WTC11 (cell line): ENCODE measurements at regions not wholly inside any gene's neighbourhood (a gene's known extent, or its start where the extent isn't known, plus 50 kb on each side); places are given as distances from the start of the nearest gene placed in this dataset.

ENCODE experiments used
- ATAC-seq: fragments of 200-7000 bp; cut with Tn5 transposase; 2 replicates; pipeline ENCODE4 v1.10.0; 2021; ENCODE audit warnings: mild to moderate bottlenecking, moderate library complexity
- CTCF ChIA-PET: fragments of 300-600 bp; sonication (Branson Sonifier 250); formaldehyde crosslinking; loops from one replicate; lab custom pipeline; 2021; ENCODE audit warnings: antibody characterized with exemption; lab: Charles Lee
- POLR2A ChIA-PET: fragments of 350-600 bp; sonication (Branson Sonifier 250); formaldehyde crosslinking; loops from one replicate; lab custom pipeline; 2021; ENCODE audit warnings: antibody characterized with exemption; lab: Charles Lee
- DNase-seq: peaks from one replicate; pipeline ENCODE4 v3.0.0; 2021; ENCODE audit warnings: low spot score
- H3K27ac Mint-ChIP-seq: 2 replicates; pipeline ENCODE4 v1.8.0; 2021; ENCODE audit warnings: mixed read lengths
- H3K27me3 Mint-ChIP-seq: 2 replicates; pipeline ENCODE4 v1.8.0; 2021; ENCODE audit warnings: low read depth, mild to moderate bottlenecking, moderate library complexity, mixed read lengths
- H3K36me3 Mint-ChIP-seq: 2 replicates; pipeline ENCODE4 v1.8.0; 2021; ENCODE audit warnings: mixed read lengths
- H3K4me1 Mint-ChIP-seq: 2 replicates; pipeline ENCODE4 v1.8.0; 2022; ENCODE audit warnings: mixed read lengths
- H3K4me3 Mint-ChIP-seq: 2 replicates; pipeline ENCODE4 v1.8.0; 2021; ENCODE audit warnings: mild to moderate bottlenecking, moderate library complexity, mixed read lengths
- H3K9me3 Mint-ChIP-seq: 2 replicates; pipeline ENCODE4 v1.8.0; 2021; ENCODE audit warnings: mixed read lengths
- ATF3 ChIP-seq: sonication (generic); formaldehyde crosslinking; conservative IDR thresholded peaks from 2 replicates; pipeline ENCODE4 v1.8.1; 2022; ENCODE audit warnings: mild to moderate bottlenecking, missing genetic modification reagents
- ATF6 ChIP-seq: sonication (generic); formaldehyde crosslinking; IDR thresholded peaks from 2 replicates; pipeline ENCODE4 v1.8.1; 2023; ENCODE audit warnings: mild to moderate bottlenecking, missing genetic modification reagents
- CDX4 ChIP-seq: fragments of 250-450 bp; sonication (Bioruptor Pico); IDR thresholded peaks from 2 replicates; pipeline ENCODE4 v1.9.0; 2021; ENCODE audit warnings: moderate library complexity, mild to moderate bottlenecking, inconsistent platforms, borderline replicate concordance
- ETV6 ChIP-seq: sonication (generic); formaldehyde crosslinking; IDR thresholded peaks from 2 replicates; pipeline ENCODE4 v1.8.1; 2022; ENCODE audit warnings: mild to moderate bottlenecking, missing genetic modification reagents
- FOXP1 ChIP-seq: sonication (generic); formaldehyde crosslinking; IDR thresholded peaks from 2 replicates; pipeline ENCODE4 v1.8.0; 2022; ENCODE audit warnings: missing genetic modification reagents, mild to moderate bottlenecking, moderate library complexity, borderline replicate concordance
- FOXP4 ChIP-seq: sonication (generic); formaldehyde crosslinking; IDR thresholded peaks from 2 replicates; pipeline ENCODE4 v1.8.0; 2022; ENCODE audit warnings: mild to moderate bottlenecking, missing genetic modification reagents
- GTF2I ChIP-seq: fragments of 250-450 bp; sonication (Bioruptor Pico); conservative IDR thresholded peaks from 2 replicates; pipeline ENCODE4 v1.4.0; 2021; ENCODE audit warnings: mild to moderate bottlenecking
- IRF2 ChIP-seq: sonication (generic); formaldehyde crosslinking; IDR thresholded peaks from 2 replicates; pipeline ENCODE4 v1.8.0; 2022; ENCODE audit warnings: low read depth, missing genetic modification reagents, borderline replicate concordance
- KAT7 ChIP-seq: sonication (generic); formaldehyde crosslinking; IDR thresholded peaks from 2 replicates; pipeline ENCODE4 v1.8.1; 2023; ENCODE audit warnings: missing genetic modification reagents, mild to moderate bottlenecking, borderline replicate concordance
- NFE2L1 ChIP-seq: sonication (generic); formaldehyde crosslinking; IDR thresholded peaks from 2 replicates; pipeline ENCODE4 v1.8.1; 2023; ENCODE audit warnings: missing genetic modification reagents
- PREB ChIP-seq: sonication (generic); formaldehyde crosslinking; IDR thresholded peaks from 2 replicates; pipeline ENCODE4 v1.8.1; 2022; ENCODE audit warnings: mild to moderate bottlenecking, missing genetic modification reagents, moderate library complexity, borderline replicate concordance
- PRRX2 ChIP-seq: fragments of 250-450 bp; sonication (Bioruptor Pico); IDR thresholded peaks from 2 replicates; pipeline ENCODE4 v1.8.0; 2021; ENCODE audit warnings: mild to moderate bottlenecking
- ZBTB21 ChIP-seq: sonication (generic); formaldehyde crosslinking; IDR thresholded peaks from 2 replicates; pipeline ENCODE4 v1.8.1; 2023; ENCODE audit warnings: mild to moderate bottlenecking, missing genetic modification reagents, borderline replicate concordance
- ZNF219 ChIP-seq: sonication (generic); formaldehyde crosslinking; IDR thresholded peaks from 2 replicates; pipeline ENCODE4 v1.8.0; 2023; ENCODE audit warnings: missing genetic modification reagents, mild to moderate bottlenecking, borderline replicate concordance
- ZNF263 ChIP-seq: sonication (generic); formaldehyde crosslinking; IDR thresholded peaks from 2 replicates; pipeline ENCODE4 v1.8.1; 2022; ENCODE audit warnings: low read depth, mild to moderate bottlenecking, moderate library complexity, missing genetic modification reagents
- ZNF416 ChIP-seq: fragments of 250-450 bp; sonication (Bioruptor Pico); IDR thresholded peaks from 2 replicates; pipeline ENCODE4 v1.9.0; 2021; ENCODE audit warnings: mild to moderate bottlenecking, inconsistent platforms
- ZNF423 ChIP-seq: fragments of 250-450 bp; sonication (Bioruptor Pico); IDR thresholded peaks from 2 replicates; pipeline ENCODE4 v2.1.2; 2022; ENCODE audit warnings: mild to moderate bottlenecking, moderate library complexity
- TF ChIP-seq, protein P1 (sequence below): sonication (generic); formaldehyde crosslinking; IDR thresholded peaks from 2 replicates; pipeline ENCODE4 v1.8.1; 2023; ENCODE audit warnings: mild to moderate bottlenecking, missing genetic modification reagents, moderate library complexity
- TF ChIP-seq, protein P2 (sequence below): sonication (generic); formaldehyde crosslinking; IDR thresholded peaks from 2 replicates; pipeline ENCODE4 v1.8.1; 2022; ENCODE audit warnings: low read depth, mild to moderate bottlenecking, moderate library complexity, missing genetic modification reagents, borderline replicate concordance
- TF ChIP-seq, protein P3 (sequence below): fragments of 250-450 bp; sonication (Bioruptor Pico); conservative IDR thresholded peaks from 2 replicates; pipeline ENCODE4 v1.9.0; 2021; ENCODE audit warnings: mild to moderate bottlenecking

- H3K4me1 Mint-ChIP-seq: no peaks in the 10 kb centered on the region
- ChIA-PET CTCF (no interaction called here), POLR2A (no interaction called here)
- TF ChIP-seq ATF3 (CRISPR knock-in tag) (no peak), ATF6 (CRISPR knock-in tag) (no peak), FOXP4 (CRISPR knock-in tag) (no peak), CDX4 (no peak), ZNF219 (CRISPR knock-in tag) (no peak), PRRX2 (no peak), ZNF263 (CRISPR knock-in tag) (no peak), ZBTB21 (CRISPR knock-in tag) (no peak), ZNF423 (CRISPR knock-in tag) (no peak), KAT7 (CRISPR knock-in tag) (no peak), NFE2L1 (no peak), FOXP1 (CRISPR knock-in tag) (no peak), ETV6 (CRISPR knock-in tag) (no peak), PREB (no peak), IRF2 (CRISPR knock-in tag) (no peak), ZNF416 (no peak), GTF2I (CRISPR knock-in tag) (no peak)
- TF ChIP-seq, protein P1, sequence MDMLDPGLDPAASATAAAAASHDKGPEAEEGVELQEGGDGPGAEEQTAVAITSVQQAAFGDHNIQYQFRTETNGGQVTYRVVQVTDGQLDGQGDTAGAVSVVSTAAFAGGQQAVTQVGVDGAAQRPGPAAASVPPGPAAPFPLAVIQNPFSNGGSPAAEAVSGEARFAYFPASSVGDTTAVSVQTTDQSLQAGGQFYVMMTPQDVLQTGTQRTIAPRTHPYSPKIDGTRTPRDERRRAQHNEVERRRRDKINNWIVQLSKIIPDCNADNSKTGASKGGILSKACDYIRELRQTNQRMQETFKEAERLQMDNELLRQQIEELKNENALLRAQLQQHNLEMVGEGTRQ (CRISPR knock-in tag): no peak
- TF ChIP-seq, protein P2, sequence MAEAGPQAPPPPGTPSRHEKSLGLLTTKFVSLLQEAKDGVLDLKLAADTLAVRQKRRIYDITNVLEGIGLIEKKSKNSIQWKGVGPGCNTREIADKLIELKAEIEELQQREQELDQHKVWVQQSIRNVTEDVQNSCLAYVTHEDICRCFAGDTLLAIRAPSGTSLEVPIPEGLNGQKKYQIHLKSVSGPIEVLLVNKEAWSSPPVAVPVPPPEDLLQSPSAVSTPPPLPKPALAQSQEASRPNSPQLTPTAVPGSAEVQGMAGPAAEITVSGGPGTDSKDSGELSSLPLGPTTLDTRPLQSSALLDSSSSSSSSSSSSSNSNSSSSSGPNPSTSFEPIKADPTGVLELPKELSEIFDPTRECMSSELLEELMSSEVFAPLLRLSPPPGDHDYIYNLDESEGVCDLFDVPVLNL (CRISPR knock-in tag): no peak
- TF ChIP-seq, protein P3, sequence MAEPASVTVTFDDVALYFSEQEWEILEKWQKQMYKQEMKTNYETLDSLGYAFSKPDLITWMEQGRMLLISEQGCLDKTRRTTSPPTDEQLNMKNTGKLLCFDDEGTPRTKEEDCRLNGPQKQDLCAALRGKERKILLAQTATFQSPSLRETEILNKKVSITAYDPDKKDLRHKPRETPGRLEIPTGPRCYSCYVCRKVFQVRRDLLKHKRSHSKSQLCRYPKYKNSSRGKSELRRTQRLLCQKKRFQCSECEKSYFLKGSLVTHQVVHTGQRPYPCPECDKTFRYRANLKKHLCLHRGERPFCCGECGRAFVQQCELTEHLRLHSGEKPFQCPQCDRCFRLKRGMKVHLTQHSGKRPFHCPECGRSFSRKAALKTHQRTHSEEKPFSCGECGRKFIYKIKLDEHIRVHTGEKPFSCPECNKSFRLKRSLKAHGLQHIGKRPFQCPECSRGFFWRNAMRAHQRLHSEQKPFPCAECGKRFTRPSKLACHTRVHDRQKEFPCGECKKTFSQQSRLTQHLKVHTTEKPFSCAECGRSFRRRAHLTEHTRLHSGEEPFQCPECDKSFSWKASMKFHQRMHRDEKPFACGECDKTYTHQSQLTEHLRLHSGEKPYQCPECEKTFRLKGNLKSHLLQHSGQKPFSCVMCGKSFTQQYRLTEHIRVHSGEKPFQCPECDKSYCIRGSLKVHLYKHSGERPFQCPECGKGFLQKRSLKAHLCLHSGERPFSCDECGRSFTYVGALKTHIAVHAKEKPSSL (CRISPR knock-in tag): no peak
- no peak overlapping the region for H3K27ac Mint-ChIP-seq
- no peak overlapping the region for H3K4me3 Mint-ChIP-seq
- no peak for DNase-seq
- no peak for ATAC-seq
- H3K9me3 Mint-ChIP-seq: no peaks in the 10 kb centered on the region
- H3K27me3 Mint-ChIP-seq: no peaks in the 10 kb centered on the region
- H3K36me3 Mint-ChIP-seq: no peaks in the 10 kb centered on the region
Observed at GRCh38 chrX:46234775-46235174, 310.4 kb downstream of the ZNF674 start.
